SIG-M5 treated with dmso at 0.1 percent for 504 hours (cell line): ENCODE measurements at regions not wholly inside any gene's neighbourhood (a gene's known extent, or its start where the extent isn't known, plus 50 kb on each side); places are given as distances from the start of the nearest gene placed in this dataset.

Experiments
- DNase-seq: peaks from one replicate; lab custom pipeline; 2025; ENCODE audit not compliant: unreplicated experiment; lab: John Stamatoyannopoulos, UW

DNA sequence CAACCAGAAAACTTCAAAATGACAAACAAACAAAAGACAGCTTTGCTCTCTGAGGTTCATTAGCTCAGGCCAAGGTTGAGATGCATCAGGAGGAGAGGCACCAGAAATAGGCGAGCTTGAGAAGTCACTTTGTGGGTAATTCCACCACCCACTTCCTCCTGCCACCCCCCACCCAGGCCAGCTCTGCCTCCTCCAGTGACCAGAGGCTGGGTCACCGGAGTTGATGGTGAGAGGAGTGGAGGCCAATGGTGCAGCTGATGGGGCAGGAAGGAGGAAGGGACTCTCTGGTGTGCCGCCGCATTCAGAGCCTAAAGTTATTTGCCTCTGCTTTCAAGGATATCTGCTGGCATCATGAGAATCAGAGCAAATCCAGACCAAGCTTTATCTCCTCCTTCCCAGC lies 73.8 kb upstream of the ASTN2 start:
- no peak for DNase-seq

DNA sequence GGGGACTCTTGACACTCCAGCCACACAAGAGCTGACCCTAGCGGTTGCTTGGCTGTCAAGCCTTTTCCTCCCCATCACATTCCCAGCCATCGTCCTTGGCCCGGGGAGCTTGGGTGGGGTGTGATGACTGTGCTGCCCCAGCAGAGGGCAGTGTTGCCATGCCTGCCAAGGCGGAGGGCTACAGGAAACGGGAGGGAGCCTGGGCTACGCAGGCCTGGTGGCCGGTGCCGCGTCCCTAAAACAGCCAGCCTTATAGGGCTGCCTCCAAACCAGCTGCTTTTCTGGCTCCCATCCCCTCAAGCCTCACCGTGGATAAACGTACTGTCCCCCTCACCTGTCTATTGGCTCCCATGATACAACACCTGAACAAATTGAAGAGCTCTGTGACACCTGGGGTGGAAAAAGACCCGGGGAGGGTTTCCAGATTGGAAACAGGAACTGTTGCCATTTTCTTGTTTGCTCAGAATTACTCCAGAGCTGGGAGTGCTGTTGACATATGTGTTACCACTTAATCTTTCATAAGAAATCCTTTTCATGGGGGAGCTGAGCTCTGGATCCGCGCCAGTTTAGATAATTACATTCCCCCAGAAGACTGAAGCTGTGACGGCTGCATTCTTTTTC lies 72.8 kb upstream of the ASTN2 start:
- peak; percentile 47 for DNase-seq

DNA sequence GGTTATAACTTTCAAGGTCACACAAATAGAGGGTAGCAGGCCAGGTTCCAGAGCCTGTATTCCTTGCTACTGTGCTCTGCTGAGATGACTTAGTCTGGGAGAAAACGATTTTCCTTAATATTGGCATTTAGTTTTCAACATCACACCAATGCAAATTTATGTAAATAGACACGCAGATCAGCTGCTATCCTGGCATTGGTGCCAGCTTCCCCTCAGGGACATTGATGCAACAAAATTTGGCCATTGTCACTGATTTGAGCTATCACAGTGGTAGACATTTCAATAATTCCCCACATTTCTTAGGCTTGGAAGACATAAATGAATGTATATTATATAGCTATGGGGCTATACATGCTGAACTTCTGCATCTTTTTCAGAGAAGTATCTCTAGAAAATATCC lies 71.6 kb upstream of the ASTN2 start:
- DNase-seq = no peak

DNA sequence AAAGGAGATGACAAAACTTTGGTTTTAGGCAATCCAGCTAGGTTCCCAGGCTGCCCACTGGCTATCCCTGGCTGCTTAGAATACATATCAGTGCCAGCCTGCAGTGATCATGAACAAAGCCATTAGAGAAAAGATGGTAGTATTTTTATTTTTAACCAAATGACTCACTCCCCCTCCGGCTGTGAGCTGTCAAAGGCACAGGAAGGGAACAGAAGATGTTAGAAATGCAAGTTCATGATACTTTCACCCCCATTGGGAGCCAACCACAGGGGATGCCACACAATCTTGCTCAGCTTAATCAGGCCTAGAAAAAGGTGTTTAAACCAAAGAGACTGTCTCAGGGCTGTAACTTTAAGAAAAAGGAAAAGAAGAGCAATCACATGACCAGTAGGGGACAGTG lies 70.3 kb upstream of the ASTN2 start:
- DNase-seq = no peak

DNA sequence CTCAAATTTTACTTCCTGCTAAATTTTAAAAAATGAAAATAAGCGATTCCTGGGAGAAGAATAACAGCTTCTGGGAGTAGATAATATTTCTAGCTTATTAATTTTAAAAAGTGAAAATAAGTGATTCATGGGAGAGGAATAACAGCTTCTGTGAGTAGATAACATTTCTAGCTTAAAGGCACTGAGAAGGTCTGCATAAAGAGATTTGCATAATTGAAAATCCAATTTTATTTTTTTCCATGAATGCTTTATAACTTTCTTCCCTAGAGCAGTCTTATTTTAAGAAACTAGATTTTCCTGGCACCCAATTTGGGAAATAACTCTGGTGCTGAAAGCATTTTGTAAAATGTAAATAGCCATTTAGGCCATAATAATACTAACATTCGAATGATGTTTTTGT lies 65.9 kb upstream of the ASTN2 start:
- no peak for DNase-seq

DNA sequence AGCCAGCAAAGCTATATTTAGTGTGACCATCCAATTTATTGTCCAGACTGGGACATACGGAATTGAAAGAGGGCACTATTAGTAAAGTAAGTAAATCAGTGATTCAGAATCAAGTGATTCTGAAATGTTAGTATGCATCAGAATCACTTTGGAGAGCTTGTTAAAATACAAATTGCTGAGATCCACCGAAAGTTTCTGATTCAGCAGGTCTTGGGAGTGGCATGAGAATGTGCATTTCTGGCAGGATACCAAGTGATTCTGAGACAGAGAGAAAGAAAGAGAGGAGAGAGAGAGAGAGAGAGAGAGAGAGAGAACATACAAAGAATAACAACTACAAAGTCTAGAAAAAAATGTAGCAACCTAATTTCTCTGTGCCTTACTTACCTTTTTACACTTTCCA lies 65.4 kb upstream of the ASTN2 start:
- no peak for DNase-seq

DNA sequence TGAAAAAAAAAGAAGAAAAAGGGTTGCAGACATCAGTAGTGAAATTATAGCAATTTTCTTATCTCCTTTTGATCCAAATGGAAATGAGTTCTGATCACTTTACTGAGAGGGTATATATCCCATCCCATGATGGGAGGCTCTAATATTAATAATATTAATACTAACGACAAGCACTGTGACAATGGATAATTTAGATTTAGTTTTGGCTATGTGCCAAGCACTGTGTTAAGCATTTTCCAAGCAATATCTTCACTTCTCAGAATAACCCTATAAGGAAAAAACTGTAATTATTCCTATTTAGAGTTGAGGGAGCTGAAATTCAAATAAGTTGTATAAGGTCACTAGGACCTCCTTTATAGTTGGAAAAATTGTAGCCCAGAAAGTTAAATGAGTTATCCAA lies 58.4 kb upstream of the ASTN2 start:
- DNase-seq = no peak

DNA sequence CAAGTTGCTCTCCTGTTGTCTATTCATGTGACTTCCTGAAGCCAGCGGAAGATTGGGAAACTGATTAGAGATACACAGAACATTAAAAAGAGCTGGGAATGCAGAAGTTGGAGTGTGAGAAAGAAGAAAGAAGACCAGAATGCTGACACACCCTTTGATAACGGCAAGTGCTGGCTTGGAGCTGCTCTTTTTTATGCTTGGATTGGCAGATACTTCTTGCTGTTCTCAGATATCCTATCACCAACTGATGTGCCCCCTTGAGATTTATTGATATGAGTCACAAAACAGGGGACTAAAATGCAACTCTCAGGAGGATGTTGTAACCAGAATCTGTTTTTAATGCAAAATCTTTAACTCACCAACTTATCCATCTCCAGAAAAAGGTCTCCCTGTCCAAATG lies 56.0 kb upstream of the ASTN2 start:
- DNase-seq = no peak

DNA sequence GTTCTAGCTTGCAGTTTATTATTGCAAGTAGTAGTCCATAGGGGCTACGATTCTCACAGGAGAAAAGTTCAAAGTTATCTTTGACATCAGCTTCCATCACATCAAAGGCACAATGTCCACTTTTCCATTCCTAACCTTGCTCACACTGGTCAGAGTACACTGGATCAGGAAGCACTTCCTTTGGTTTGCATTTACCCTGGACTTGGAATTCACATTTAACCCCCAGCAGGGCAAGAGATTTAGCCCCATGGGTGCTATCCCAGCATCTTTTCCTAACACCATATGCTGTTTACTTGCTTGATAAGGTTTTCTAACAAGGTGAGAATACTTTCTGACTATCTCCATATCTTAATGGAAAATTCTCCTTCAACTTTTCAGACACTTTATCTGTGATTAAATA lies 55.6 kb upstream of the ASTN2 start:
- no peak for DNase-seq

DNA sequence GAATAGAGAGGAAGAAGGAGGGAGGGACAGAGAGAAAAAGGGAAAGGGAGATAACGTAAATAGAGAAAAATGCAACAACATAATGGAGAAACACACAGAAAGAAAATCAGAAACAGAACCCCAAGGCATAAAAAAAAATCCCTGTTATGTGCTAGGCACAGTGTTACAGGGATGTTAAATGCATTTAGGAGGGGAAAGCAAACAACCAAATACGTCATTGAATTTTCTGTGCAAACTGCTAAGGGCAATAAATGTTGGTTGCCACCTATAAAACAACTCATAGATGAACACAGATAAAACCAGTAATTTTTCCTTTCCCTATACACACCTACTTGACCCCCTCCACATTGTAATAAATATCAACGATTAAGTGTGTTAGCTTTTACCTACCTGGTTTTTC lies 51.3 kb upstream of the ASTN2 start:
- DNase-seq = no peak

DNA sequence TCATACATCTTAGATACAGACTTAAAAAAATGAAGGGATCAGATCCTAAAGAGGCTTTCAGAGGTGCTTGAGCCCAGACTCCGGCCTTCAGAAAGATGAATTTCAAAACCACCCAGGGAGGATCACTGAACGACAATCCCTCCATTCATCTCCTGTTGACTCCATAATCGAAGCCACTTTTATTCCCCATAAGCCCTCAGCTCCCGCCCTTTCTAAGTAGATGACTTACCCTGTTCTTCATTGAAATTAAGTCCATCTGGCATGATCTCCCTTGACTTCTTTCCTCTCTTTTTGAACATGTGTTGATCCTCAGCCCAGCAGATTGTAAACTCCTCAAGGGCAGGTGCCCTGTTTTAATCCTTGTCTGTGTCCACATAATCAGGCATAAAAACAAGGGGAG lies 50.8 kb upstream of the ASTN2 start:
- DNase-seq = no peak

DNA sequence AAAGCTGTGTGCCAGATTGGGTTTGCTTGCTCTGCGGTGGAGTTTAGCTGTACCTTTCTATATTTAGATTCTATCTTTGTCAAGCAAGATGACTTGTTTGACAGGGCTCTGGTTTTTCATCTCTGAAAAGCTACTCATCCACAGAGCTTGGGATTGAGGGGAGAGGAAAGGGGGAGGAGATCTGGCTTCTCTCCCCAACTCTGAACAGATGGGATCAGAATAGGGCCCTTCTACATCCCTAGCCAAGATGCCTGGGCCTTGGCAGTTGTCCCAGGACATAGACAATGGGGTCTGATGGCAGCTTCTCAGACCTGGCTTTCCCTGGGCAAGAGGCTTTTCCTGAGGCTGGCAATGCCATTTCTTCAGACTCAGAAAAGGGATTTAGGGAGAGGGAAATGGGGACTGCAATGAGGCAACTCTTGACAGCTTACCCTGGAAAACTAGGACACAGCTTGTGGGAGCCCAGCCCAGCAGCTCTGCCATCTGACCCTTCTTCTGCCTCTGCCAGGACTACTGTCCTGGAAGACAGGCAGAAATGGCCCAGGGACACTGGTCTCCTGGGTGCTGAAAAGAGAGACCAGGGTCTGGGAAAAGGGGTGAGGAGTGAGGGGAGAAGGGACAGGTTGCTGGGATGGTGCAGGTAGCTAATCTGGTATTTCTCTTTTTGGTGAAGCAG lies 50.2 kb upstream of the ASTN2 start:
- no peak for DNase-seq
